ENCODE measurements at regions not wholly inside any gene's neighbourhood (a gene's known extent, or its start where the extent isn't known, plus 50 kb on each side); places are given as distances from the start of the nearest gene placed in this dataset.

DNA sequence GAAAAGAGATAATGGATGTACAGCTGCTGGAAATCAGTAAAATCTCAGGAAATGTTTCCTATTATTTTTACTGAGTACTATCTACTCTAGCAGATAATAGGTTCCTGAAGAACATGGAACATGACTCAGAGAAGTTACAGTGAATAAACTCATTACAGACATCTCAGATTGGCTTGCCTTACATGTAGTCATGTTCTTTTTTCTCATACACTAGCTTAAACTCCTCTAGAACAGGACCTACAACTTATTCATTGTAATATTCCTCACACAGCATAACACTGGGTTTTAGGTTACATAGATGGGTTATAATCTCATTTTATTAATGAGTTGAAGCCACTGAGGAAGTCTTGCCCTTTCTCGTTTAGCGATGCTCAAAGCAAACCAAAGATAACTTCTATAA, 86.9 kb upstream of the BMP2K start:
- Histone ChIP-seq H3K9me3 (no peaks in the 10 kb centered on the region), H3K4me3 (no peak overlapping the region), H3K4me2 (no peak overlapping the region), H3K4me1 (peaks cover 15% of the 10 kb centered on the region), H3K27ac (0 out of 6 replicates have a peak overlapping the region, but pooled peaks of 1 of the 2 experiments have one; percentile 41)
- TF ChIP-seq, protein P1, sequence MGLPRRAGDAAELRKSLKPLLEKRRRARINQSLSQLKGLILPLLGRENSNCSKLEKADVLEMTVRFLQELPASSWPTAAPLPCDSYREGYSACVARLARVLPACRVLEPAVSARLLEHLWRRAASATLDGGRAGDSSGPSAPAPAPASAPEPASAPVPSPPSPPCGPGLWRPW (IDR thresholded peaks at IDR 0.05) = no peak
- TF ChIP-seq RAD21 (conservative IDR thresholded peaks at IDR 0.05 in 1 of 2, IDR thresholded peaks at IDR 0.05 in 1 of 2) (no peak), MAZ (IDR thresholded peaks at IDR 0.05; ENCODE audit: borderline replicate concordance, low read depth, low read length) (no peak)
- TF ChIP-seq, protein P2, sequence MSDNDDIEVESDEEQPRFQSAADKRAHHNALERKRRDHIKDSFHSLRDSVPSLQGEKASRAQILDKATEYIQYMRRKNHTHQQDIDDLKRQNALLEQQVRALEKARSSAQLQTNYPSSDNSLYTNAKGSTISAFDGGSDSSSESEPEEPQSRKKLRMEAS (IDR thresholded peaks at IDR 0.05) = no peak
- DNase-seq (ENCODE audit: low read depth in 1 of 2, low spot score in 1 of 2) (no peak), ATAC-seq (no peak), FAIRE-seq (no peak)
- WGBS (ENCODE audit: missing lambda C conversion rate) = 90% methylated on average over 2 of the region's 2 CpGs
- POLR2A ChIA-PET = no interaction called here
- CTCF ChIA-PET = interaction anchor here (0.6 to 1.5 kb wide), 3 partner anchors 15 to 114 kb away, joined by 3 to 4 read pairs (median 3); no protein-coding TSS in a partner anchor

DNA sequence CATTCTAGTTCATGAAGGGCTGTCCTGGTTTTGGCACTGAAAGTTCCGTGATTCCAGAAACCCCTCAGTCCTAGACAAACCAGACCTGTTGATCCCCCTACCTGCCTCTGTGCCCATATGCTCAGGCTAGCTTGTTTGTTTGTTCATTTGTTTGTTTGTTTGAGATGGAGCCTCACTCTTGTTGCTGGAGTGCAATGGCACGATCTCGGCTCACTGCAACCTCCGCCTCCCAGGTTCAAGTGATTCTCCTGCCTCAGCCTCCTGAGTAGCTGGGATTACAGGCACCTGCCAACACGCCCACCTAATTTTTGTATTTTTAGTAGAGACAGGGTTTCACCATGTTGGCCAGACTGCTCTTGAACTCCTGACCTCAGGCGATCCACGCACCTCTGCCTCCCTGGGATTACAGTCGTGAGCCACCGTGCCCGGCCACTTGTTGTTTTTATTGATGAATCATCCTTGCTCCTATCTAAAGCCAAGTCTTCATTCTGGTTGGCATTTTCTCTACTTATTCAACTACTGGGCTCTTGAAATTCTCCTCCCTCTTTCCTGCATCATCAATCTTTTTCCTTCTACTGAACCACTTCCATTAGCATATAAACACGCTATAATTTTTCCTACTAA, 86.3 kb upstream of the BMP2K start:
- peak overlapping the region; percentile 24; the same call in 1 of the 3 replicates for H3K4me2 ChIP-seq
- no peak overlapping the region for H3K4me3 ChIP-seq
- no peaks in the 10 kb centered on the region for H3K9me3 ChIP-seq
- H3K4me1 ChIP-seq = peaks cover 9% of the 10 kb centered on the region
- ChIA-PET POLR2A (no interaction called here), CTCF (interaction anchor here (0.6 to 1.5 kb wide), 2 partner anchors 15 to 45 kb away, joined by 3 read pairs; no protein-coding TSS in a partner anchor)
- DNase-seq (ENCODE audit: low read depth in 1 of 2, low spot score in 1 of 2) (peak in 1 of 2 experiments; percentile 6), ATAC-seq (peak in 1 of 2 experiments; percentile 26; a peak in 1 of 6 replicates), FAIRE-seq (no peak)
- WGBS (ENCODE audit: missing lambda C conversion rate) = 47% methylated on average over 11 of the region's 11 CpGs
- TF ChIP-seq, protein P3, sequence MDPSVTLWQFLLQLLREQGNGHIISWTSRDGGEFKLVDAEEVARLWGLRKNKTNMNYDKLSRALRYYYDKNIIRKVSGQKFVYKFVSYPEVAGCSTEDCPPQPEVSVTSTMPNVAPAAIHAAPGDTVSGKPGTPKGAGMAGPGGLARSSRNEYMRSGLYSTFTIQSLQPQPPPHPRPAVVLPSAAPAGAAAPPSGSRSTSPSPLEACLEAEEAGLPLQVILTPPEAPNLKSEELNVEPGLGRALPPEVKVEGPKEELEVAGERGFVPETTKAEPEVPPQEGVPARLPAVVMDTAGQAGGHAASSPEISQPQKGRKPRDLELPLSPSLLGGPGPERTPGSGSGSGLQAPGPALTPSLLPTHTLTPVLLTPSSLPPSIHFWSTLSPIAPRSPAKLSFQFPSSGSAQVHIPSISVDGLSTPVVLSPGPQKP (IDR thresholded peaks at IDR 0.05; ENCODE audit: low read depth, low read length) = no peak
- no peak for TF ChIP-seq CEBPB (IDR thresholded peaks at IDR 0.05)
- TF ChIP-seq, protein P4, sequence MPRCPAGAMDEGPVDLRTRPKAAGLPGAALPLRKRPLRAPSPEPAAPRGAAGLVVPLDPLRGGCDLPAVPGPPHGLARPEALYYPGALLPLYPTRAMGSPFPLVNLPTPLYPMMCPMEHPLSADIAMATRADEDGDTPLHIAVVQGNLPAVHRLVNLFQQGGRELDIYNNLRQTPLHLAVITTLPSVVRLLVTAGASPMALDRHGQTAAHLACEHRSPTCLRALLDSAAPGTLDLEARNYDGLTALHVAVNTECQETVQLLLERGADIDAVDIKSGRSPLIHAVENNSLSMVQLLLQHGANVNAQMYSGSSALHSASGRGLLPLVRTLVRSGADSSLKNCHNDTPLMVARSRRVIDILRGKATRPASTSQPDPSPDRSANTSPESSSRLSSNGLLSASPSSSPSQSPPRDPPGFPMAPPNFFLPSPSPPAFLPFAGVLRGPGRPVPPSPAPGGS (IDR thresholded peaks at IDR 0.05) = no peak
- TF ChIP-seq, protein P5, sequence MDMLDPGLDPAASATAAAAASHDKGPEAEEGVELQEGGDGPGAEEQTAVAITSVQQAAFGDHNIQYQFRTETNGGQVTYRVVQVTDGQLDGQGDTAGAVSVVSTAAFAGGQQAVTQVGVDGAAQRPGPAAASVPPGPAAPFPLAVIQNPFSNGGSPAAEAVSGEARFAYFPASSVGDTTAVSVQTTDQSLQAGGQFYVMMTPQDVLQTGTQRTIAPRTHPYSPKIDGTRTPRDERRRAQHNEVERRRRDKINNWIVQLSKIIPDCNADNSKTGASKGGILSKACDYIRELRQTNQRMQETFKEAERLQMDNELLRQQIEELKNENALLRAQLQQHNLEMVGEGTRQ (IDR thresholded peaks at IDR 0.05) = no peak
- no peak for TF ChIP-seq EHF (CRISPR knock-in tag; IDR thresholded peaks at IDR 0.05)
- TF ChIP-seq, protein P6, sequence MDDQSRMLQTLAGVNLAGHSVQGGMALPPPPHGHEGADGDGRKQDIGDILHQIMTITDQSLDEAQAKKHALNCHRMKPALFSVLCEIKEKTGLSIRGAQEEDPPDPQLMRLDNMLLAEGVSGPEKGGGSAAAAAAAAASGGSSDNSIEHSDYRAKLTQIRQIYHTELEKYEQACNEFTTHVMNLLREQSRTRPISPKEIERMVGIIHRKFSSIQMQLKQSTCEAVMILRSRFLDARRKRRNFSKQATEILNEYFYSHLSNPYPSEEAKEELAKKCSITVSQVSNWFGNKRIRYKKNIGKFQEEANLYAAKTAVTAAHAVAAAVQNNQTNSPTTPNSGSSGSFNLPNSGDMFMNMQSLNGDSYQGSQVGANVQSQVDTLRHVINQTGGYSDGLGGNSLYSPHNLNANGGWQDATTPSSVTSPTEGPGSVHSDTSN (IDR thresholded peaks at IDR 0.05) = no peak
- TF ChIP-seq MAFK (IDR thresholded peaks at IDR 0.05; ENCODE audit: partially characterized antibody) = no peak
- TF ChIP-seq, protein P7, sequence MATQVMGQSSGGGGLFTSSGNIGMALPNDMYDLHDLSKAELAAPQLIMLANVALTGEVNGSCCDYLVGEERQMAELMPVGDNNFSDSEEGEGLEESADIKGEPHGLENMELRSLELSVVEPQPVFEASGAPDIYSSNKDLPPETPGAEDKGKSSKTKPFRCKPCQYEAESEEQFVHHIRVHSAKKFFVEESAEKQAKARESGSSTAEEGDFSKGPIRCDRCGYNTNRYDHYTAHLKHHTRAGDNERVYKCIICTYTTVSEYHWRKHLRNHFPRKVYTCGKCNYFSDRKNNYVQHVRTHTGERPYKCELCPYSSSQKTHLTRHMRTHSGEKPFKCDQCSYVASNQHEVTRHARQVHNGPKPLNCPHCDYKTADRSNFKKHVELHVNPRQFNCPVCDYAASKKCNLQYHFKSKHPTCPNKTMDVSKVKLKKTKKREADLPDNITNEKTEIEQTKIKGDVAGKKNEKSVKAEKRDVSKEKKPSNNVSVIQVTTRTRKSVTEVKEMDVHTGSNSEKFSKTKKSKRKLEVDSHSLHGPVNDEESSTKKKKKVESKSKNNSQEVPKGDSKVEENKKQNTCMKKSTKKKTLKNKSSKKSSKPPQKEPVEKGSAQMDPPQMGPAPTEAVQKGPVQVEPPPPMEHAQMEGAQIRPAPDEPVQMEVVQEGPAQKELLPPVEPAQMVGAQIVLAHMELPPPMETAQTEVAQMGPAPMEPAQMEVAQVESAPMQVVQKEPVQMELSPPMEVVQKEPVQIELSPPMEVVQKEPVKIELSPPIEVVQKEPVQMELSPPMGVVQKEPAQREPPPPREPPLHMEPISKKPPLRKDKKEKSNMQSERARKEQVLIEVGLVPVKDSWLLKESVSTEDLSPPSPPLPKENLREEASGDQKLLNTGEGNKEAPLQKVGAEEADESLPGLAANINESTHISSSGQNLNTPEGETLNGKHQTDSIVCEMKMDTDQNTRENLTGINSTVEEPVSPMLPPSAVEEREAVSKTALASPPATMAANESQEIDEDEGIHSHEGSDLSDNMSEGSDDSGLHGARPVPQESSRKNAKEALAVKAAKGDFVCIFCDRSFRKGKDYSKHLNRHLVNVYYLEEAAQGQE (IDR thresholded peaks at IDR 0.05) = no peak
- TF ChIP-seq ZC3H11A (IDR thresholded peaks at IDR 0.05) = no peak
- TF ChIP-seq CBX8 (IDR thresholded peaks at IDR 0.05) = no peak
- 0 out of 6 replicates have a peak overlapping the region, but pooled peaks of 1 of the 2 experiments have one; percentile 41 for H3K27ac ChIP-seq
